ENCODE measurements at regions not wholly inside any gene's neighbourhood (a gene's known extent, or its start where the extent isn't known, plus 50 kb on each side); places are given as distances from the start of the nearest gene placed in this dataset.
"Not testable (repeated sequence)": the region's sequence is repeated elsewhere in the genome, so short reads cannot be mapped to it uniquely, and the experiment has no call there.

DNA sequence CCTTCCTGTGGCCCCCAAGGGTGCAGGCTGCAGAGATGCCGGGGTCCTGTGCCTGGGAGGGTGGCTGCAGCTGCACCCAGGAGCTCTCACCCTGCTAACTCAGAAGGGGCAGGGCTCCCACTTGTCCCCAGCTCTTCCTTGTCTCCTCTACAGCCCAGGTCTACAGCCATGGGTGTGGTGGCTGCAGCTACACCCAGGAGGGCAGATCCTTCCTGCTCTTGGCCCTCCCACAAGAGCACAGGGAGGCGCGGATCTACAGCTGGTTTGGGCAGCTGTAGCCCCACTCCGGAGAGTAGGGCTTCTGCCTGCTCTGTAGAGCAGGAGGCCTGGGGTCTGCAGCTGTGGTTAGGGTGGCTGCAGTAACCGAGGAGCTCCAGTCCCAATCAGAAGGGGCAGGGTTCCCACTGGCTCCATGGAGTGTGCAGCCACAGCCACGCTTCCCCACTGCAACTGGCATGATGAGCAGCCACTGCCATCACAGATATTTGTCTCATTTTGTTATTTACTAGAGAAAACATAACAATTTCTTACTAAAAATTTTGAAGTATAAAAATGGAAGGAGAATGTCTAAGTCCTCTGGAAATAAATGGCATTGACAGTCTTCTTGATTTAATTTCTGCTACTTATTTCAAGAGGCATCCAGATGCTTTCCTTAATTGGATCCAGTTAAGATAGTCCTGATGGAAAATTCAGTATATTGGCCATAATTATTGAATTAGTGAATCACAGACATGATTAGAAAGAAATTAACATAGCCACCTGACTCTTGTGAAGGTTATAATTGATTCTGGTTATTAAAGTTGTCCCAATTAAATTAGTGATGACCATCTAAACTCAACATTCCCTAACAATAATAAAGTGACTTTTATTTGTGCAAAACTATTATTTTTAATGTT is 233.6 kb downstream of the KCNE4 start:
- no peak for DNase-seq (ENCODE audit: low read depth, low spot score)

DNA sequence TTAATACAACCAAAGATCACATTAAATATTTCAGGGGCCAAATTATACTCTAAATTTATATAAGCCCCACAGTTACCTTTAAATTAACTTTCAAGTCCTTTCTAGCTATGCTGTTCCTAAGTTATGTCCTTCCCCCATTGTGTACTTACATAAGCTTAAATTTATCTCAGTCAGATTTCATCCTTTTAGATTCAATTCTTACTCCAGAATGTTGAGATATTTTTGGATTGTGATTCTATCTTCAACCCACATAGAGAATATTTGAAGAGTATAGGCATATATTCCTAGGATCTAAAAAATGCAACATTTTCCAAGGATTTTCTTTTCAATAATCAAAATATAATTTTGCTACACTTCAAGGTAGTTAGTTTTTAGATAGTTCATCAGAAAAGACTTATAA is 242.8 kb downstream of the KCNE4 start:
- no peak for DNase-seq (ENCODE audit: low read depth, low spot score)

DNA sequence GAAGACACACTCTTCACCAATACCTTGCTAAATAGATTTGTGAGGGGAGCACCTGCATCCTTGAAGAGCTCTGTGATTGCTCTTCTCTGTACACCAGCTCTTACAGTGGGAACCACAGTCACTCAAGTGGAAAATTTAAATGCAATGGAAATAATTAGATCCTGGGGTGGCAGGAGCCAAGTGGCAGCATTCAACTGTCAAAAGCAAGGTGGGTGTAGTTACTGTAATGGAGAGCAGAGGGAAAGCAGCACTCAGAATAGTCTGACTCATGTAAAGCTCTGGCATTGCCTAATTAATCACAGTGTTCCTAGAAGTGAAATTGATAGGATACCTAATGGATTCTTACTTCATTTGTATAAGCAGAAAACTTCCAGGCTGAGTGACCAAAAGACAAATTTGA is 245.8 kb downstream of the KCNE4 start:
- DNase-seq (ENCODE audit: low read depth, low spot score) = no peak

DNA sequence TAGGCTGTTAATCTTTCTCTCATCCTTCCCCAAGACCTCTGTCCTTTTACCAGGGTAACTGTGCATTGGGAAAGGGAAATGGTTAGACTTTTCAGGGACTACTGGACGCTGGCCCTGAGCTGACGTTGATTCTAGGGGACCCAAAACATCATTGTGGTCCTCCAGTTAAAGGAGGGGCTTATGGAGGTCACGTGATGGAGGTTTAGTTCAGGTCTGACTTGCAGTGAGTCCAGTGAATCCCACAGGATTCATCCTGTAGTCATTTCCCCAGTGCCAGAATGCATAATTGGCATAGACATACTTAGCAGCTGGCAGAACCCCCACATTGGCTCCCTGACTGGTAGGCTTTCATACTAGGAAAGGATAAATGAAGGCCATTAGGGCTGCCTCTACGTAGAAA is 246.3 kb downstream of the KCNE4 start:
- DNase-seq (ENCODE audit: low read depth, low spot score) = not testable (repeated sequence)

DNA sequence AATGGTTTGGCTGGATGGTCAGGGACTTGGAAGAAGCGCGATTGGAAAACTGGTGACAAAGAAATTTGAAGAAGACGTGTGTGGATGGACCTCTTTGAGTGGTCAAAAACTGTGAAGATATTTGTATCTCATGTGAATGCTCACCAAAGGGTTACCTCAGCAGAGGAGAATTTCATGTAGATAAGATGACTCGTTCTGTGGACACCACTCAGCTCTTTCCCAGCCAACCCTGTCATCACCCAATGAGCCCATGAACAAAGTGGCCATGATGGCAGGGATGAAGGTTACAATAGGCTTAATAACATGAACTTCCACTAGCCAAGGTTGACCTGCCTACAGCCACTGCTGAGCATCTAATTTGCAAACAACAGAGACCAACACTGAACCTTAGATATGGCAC is 248.3 kb downstream of the KCNE4 start:
- no peak for DNase-seq (ENCODE audit: low read depth, low spot score)

DNA sequence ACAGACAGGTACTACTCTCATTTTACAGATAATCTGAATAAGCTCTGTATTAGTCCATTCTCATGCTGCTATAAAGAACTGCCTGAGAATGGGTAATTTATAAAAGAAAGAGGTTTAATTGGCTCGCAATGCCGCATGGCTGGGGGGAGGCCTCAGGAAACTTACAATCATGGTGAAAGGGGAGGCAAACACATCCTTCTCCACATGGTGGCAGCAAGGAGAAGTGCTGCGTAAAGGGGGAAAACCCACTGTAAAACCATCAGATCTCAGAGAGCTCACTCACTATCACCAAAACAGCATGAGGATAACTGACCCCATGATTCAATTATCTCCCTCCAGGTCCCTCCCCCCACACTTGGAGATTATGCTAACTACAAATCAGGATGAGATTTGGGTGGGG is 254.4 kb downstream of the KCNE4 start:
- DNase-seq (ENCODE audit: low read depth, low spot score) = no peak

DNA sequence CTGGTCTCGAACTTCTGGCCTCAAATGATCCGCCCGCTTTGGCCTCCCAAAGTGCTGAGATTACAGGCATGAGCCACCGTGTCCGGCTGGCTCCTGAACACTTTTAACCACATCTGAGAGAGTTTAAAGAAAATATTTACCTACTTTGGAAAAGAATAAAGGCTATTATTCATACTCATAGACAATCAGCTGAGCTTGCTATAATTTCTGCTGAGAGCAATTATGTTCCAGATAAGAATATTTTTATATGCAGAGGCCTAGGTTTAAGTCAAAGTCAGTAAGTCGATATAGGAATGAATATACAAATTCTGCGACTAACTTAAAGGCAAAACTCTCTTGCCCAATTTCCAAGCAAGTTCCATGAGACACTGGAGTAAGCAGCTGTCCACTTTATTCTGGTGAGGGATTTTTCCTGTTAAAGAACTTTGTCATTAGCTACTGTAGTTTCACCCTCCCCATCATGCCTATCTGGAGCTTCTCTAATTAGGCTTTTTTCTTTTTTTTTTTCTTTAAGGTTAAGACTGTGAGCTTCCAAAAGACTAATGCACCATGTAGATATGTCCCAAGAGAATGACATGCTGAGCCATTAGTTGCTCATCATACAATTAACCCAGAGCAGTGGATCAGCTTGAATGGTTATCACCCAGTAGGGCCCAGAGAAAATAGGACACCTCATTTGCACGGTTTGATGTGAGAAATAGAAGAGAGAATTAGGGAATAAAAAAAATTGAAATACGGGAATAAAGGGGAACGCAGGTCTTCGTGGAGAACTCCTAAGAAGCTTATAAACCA is 260.1 kb downstream of the KCNE4 start:
- DNase-seq (ENCODE audit: low read depth, low spot score) = no peak

DNA sequence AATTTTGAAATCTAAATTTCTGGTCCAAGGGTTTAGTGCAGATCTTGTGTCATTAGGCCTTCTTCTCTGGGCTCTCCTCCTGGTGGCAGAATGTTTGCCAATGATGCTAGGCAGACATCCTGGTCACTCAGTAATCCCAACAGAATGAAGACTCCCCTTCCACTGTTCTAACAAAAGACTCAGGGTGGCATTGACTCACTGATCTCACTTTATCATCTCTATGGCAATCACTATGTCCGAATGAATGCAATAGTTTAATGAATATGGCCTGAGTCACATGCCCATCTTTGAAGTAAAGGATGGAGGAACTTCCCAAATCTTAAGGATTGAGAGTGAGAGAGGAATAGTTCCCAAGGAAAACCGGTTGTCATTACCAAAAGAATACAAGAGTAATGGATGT is 261.1 kb downstream of the KCNE4 start:
- DNase-seq (ENCODE audit: low read depth, low spot score) = no peak

DNA sequence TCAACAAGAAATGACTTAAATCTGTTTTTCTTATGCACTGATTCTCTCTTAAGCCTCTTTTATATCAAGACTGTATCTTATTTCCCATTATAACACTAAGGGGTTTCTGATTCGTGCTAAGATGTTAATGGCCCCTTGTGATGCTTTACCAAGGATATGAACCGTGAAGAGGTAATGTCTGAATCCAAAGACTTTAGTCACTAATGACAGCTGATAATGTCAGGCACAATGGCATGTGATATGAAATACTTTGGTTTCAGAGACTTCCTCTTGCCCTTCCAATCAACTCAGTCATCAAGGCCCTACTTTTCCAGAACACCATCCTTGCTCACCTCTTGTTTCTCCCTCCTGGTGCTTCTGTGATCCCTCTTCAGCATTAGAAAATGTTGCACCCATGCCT is 262.8 kb downstream of the KCNE4 start:
- no peak for DNase-seq (ENCODE audit: low read depth, low spot score)

DNA sequence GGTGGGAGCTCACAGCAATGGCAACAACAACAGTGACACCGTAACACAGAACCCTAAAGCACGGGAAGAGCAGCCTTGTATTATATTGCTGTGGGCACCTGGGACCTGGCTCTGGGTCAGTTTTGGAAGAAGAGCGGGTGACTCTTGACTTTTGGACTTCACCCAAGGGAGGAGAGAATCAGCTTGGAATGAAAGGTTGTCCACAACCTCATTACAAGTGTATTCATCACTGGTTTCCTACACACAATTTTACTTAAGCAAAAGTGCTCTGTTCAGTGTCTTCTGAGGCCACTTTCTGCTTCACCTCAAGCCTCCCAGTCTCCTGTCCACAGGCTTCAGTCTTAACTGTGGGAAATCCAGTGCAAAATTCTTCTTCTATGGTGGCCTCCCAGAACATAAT is 263.8 kb downstream of the KCNE4 start:
- no peak for DNase-seq (ENCODE audit: low read depth, low spot score)

DNA sequence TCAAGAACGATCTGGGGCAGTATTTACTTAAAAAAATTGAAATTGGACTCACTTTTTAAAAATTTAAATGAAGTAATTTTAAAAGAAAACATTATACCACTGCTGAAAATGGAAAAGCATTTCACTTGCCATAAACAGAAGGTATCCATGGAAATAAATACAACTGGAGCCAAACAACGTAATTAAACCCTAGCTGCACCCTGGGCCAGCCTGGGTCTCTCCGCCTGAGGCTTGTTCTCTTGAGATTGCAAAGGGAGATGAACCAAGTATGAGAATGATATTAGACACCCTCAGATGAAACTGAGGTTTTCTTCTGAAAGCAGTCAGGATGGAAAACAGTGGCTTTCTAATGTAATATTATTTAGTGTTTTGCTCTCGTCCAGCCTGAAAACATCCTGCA is 264.4 kb downstream of the KCNE4 start:
- DNase-seq (ENCODE audit: low read depth, low spot score) = no peak

DNA sequence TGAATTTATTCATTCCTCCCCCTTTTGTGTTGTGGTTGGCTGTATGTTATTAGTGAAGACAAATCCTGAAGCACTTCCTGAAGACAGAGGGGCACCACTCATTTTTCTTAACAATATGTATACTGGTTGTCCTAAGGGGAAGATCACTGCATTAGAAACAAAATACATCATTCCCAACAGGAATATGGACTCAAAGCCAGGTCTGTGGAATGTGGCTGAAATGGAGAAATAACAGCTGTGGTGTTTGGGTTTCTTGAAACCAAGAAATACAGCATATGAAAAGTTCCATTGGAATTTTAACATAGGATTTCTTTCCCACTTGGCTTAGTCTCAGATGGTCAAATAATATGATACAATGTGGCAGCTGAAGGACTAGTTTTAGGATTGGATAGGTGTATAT is 267.6 kb downstream of the KCNE4 start:
- DNase-seq (ENCODE audit: low read depth, low spot score) = no peak

DNA sequence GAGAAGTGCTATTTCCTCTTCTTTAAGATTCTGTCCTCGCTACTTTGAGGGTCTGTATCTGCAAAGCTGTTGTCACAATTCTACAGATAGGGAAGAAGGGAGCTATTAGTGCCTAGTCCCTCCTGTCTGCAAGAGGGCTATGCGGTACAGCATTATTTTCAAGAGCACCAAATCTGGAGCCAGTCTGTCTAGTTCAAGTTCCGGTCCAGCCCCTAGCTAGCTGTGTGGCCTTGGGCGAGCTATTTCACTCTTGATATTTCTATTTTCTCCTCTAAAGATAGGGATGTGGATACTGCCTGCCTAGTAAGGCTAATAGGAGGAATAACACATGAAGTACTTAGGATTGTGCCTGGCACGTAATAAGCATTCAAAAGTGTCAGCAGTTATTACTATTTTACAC is 272.4 kb downstream of the KCNE4 start:
- no peak for DNase-seq (ENCODE audit: low read depth, low spot score)

DNA sequence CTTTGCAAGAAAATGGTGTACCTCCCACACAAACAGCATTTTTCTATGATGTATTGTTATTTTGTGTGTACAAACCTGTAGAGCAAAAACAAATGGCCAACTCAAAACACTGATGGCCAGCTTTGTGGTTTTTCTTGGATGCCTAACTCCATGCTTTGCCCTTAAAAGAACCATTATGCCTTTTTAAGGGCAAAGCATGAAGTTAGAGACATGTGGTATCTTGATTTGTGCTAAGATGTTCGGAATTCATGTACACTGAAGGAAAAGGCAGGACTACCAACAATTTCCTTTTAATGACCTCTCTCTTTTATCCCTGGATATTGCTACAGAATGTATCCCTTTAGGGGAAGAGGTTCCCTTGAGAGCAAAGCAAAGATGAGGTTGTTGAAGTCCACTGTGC is 273.6 kb downstream of the SCG2 start:
- DNase-seq (ENCODE audit: low read depth, low spot score) = no peak

DNA sequence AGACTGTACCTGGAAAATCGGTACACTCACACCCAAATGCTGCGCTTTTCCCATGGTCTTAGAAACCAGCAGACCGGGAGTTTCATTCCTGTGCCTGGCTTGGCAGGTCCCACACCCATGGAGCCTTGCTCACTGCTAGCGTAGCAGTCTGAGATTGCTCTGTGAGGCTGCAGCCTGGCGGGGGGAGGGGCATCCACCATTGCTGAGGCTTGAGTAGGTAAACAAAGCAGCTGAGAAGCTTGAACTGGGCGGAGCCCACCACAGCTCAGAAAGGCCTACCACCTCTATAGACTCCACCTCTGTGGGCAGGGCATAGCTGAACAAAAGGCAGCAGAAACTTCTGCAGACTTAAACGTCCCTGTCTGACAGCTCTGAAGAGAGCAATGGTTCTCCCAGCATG is 271.4 kb downstream of the SCG2 start:
- not testable (repeated sequence) for DNase-seq (ENCODE audit: low read depth, low spot score)

DNA sequence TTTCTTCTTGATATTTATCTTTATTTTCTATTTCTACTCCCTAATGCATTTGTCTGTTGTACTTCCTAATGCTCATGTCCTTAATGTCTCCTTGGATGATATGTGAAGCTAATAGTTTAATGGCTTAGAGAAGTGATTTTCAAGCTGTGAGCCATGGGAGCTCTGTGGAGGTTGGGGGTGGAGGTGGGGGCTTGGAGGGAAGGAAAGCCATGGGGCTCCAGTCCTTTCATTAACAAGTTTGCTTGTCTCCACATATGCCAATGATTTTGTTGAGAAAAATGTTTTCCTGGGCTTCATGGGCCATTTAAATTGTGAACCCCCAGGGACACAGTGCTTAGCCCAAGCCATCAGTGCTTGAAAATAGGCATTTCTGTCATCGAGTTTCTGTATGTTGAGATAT is 264.1 kb downstream of the SCG2 start:
- no peak for DNase-seq (ENCODE audit: low read depth, low spot score)

DNA sequence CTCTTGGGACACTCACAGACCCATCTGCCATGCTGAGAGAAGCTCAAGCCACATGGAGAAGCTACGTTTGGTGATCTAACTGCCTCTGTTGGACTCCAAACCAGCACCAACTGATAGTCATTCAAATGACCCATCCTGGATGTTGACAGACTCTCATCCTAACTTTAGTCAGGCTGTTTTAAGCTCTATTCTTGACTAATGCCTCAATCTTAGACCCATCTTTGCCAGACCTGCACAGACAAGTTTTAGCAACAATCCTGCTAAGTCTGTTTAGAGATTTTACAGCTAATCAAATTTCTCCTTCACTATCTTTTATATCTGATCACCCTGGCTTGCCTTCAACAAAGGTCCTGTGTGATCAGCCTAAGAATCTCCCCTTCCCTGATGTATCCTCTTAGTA is 245.1 kb downstream of the SCG2 start:
- no peak for DNase-seq (ENCODE audit: low read depth, low spot score)

DNA sequence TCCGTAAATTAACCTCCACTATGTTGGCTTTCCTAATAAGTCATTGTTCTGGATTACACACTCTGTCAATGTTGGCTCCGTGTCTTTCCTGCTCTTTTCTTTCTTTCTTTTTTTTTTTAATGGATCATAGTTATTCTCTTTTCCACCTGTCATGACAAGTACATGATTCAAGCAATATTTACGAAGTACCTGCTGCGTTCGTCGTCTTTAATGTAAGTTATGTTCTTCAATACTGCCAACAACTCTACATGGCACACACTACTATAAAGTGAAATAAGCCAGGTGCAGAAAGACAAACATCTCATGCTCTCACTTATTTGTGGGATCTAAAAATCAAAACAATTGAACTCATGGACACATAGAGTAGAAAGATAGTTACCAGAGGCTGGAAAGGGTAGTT is 239.1 kb downstream of the SCG2 start:
- DNase-seq (ENCODE audit: low read depth, low spot score) = no peak

DNA sequence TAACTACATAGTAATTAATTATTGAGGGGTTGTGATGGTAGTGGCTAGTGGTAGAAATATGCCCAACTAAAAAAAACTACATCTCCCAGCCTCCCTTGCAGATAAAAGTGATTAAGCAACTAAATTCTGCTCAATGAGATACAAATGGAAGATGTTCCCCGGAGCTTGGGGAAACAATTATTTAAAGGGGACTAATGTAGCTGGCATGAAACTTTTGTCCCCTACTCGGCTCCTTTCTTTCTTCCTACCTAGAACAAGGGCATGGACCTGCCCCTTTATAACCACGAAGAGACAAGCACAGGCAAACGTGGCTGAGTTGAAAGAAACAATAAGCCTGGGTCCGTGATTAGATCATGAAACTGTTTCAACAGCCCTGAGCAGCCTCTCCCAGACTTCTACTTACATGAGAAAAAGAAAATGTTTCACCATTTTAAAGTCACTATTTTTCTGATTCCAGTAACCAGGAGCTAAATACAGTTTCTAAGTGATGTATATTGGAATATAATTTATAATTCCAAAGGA is 236.9 kb downstream of the SCG2 start:
- DNase-seq (ENCODE audit: low read depth, low spot score) = no peak

DNA sequence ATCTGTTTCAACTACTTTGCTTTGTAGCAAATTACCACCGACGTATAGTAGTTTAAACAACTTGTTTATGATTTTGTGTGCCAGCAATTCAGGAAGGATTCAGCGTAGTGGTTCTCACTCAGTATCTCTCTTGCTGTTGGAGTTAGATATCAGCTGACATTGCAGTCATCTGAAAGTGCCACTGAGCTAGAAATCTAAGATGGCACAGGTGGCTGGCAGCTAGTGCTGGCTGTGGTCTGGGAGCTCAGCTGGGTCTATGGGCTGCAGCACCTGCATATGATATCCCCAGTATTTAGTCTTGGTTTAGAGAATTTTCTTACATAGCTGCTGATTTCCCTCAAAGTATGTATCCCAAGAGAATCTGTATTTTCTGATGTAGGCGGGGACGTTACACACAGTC is 235.6 kb downstream of the SCG2 start:
- DNase-seq (ENCODE audit: low read depth, low spot score) = no peak

DNA sequence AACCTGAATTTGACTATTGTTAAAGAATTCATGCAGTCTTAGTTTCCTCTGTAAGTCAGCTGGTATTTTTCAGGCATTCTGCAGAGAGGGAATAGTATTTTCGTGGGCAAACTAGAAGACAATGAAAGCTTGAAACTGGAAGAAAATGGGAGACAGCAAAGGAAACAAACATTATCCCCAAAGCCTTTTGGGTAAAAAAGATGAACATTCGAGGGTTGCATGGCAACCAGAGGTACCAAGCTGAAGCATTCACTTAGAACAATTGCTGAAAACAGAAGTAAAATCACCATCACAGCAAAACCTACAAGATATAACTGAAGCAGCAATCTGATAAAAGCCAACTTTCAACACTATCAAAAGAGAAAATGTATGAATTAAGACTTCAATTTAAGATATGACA is 233.7 kb downstream of the SCG2 start:
- DNase-seq (ENCODE audit: low read depth, low spot score) = no peak

DNA sequence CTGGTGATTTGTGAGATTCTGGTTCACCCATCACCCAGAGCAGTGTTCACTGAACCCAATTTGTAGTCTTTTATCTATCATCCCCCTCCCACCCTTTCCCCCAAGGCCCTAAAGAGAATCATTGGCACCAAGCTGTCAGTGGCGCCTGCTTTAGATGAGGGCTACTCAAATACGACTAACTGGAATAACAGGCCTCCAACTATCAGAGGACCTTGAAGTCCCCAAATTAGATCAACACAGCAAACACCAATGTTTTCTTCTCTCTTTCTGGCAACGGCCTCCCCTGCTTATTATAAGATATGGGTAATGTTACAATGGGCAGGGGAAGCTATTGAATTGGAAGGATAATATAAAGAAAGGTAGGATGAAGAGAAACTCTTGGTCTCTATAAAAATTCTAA is 232.3 kb downstream of the SCG2 start:
- no peak for DNase-seq (ENCODE audit: low read depth, low spot score)

DNA sequence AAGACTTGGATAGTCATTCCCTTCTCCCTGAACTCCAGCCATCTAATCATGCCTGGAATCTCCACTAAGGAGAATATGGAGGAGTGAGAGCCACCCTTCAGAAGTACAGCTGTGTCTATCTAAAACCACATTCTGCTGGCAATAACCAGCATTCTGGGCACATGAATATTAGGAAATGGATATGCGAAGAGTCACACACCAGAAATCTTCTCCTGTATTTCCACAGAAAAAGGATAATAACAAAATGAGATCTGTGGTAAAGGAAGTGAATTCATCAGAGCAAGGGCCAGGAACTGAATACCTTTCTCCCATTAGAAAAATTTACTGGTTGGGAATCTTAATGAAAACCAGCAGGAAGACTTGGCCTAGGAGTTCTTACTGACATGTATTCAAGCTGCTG is 218.8 kb downstream of the SCG2 start:
- DNase-seq (ENCODE audit: low read depth, low spot score) = no peak
